GM12872 (cell line): ENCODE measurements at regions not wholly inside any gene's neighbourhood (a gene's known extent, or its start where the extent isn't known, plus 50 kb on each side); places are given as distances from the start of the nearest gene placed in this dataset.

ENCODE experiments used
- CTCF ChIP-seq: IDR thresholded peaks from 3 replicates; pipeline ENCODE4 v1.5.1; 2011; ENCODE audit warnings: low read depth, mild to moderate bottlenecking, low read length, moderate library complexity; ENCODE audit not compliant: insufficient read depth

GRCh38 chr2:120907822-120908221, 172.2 kb downstream of the GLI2 start:
- TF ChIP-seq CTCF, result no peak

- TF ChIP-seq CTCF, result no peak
These were observed 172.8 kb downstream of the GLI2 start for GRCh38 chr2:120908314-120908975.

- TF ChIP-seq CTCF, result no peak
These were observed 173.4 kb downstream of the GLI2 start for GRCh38 chr2:120909102-120909501.

GRCh38 chr2:120910164-120910563, 174.5 kb downstream of the GLI2 start:
- no peak for TF ChIP-seq CTCF

- TF ChIP-seq CTCF, result no peak
These were observed 175.6 kb downstream of the GLI2 start for GRCh38 chr2:120910956-120911951.

GRCh38 chr2:120912101-120912985, 176.7 kb downstream of the GLI2 start:
- no peak for TF ChIP-seq CTCF
